HG03060 (cell line): ENCODE measurements at regions not wholly inside any gene's neighbourhood (a gene's known extent, or its start where the extent isn't known, plus 50 kb on each side); places are given as distances from the start of the nearest gene placed in this dataset.

Experiments used
- ATAC-seq: cut with Tn5 transposase; IDR thresholded peaks from one replicate; pipeline ENCODE4 v1.9.1; 2021; ENCODE audit warnings: low read depth, moderate number of reproducible peaks; ENCODE audit not compliant: unreplicated experiment

DNA sequence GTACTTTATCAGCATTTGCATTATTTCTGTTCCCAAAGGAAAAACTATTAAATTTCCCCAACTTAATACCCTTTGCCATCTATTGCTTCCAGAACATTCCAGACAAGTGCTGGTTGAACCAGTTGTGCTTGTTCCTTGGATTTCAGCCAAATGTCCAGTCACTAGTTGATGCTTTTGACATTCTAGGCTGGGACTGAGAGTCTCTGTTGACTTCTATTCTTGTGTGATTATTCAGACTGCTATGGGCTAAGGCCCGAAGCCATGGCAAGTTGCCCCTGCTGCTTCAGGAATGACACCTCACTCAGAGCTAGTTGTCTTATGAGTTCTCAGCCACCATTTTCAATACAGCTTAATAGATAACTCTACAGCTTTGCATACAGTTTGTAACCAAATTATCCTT, 458.1 kb upstream of the ARGLU1 start:
- no peak for ATAC-seq

DNA sequence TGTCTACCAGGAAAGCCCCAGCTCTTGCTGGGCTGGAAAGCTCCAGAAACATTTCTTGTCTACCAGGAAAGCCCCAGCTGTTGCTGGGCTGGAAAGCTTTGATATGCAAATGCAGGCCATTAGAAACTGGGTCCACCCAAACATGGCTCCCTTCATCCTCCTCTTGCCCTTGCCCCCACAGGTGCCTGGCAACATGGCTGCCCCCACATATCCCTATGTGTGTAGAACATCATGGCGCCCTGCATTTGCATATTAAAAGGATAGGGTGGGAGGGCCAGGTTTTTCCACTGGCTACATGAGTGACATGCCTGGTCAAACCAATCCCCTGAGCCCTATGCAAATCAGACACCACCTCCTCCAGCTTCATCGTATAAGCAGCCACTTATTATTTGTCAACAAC, 455.4 kb upstream of the ARGLU1 start:
- no peak for ATAC-seq

DNA sequence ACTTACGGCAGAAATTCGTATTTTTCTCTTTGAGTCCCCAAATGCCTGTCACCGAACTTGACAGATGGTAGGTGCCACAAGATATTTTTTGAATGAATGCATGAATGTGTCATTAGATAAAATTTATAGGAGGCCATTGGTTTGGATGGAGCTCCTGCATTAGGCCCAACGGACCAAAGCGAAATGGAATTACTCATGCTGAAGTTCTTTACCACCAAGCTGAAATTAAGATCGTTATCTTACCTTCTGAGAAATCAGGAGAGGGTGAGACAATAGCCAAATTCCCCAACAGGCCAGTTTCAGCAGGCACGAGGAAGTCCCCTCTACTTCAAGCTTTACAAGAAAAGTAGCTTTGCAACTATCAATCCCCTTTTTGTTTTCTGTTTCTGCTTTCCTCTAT, 452.5 kb upstream of the ARGLU1 start:
- no peak for ATAC-seq

DNA sequence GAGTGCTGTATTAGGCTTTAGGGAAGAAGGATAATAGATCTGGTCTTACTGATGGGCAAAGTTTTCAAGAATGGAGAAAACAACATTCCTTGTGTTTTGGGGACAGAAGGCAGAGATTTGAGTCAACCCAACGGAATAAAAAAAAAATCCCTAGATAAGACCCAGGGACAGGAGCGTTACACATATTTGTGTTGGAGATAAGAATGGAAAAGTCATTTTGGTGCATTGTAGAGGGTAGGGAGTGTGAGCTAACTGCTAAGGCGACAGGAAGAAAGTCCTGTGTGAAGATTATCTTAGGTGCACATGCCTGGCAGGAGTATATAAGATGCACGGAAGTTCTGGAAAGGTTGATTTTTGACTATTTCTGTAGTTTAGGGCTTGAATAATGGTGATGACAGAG, 450.3 kb upstream of the ARGLU1 start:
- ATAC-seq = no peak

DNA sequence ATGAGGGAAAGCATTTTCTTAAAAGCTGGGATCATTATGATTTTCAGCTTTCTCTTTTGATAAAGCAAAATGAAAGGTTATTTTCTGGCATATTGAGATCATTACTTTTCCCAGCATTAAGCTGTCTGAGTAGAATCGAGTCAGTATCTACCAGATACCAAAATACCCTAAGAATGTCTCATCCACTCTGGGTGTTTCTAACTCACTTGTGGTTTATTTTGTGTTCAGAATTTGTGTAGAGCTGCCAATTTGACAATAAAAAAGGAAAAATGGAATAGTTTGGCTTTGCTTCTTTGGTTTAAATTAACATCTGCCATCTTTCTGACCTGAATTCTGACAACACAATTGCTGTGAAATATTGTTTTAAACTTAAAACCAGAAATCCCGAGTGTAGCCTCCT, 438.7 kb upstream of the ARGLU1 start:
- no peak for ATAC-seq

DNA sequence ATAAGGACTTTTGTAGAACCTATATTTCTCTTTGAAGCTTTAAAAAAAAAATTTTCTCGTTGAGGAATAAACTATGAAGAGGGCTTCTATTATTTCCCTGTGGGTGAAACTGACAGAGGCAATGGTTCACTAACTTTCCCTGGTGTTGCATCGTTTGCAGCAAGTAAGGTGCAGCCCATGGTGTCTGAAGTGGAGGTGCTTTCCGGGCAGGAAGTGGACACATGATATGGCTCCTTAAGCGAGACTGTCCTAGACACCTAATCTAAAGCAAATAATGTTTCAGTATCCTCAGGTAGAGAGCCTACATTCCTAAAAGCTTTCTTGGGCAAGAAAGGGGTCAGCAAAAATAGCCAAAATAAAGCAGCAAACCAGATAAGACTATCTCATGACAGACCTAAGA, 437.6 kb upstream of the ARGLU1 start:
- no peak for ATAC-seq

DNA sequence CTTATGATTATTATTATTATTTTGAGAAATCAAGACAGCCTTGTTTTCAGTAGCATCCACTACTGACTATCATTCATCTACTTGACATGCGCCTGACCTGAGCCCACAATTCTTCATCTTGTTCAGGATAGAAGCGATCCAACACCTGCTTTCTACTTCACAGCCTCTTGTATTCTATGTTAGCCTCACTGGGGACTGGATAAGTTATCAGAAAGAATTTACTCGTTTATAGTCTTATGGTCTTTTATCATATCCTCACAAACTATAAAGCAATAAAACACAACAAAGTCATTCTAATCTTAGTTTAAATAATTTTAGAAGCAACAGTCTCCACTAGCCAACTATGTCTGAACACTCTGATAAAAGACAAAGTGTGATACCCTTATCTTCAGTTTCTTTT, 436.0 kb upstream of the ARGLU1 start:
- ATAC-seq = no peak

DNA sequence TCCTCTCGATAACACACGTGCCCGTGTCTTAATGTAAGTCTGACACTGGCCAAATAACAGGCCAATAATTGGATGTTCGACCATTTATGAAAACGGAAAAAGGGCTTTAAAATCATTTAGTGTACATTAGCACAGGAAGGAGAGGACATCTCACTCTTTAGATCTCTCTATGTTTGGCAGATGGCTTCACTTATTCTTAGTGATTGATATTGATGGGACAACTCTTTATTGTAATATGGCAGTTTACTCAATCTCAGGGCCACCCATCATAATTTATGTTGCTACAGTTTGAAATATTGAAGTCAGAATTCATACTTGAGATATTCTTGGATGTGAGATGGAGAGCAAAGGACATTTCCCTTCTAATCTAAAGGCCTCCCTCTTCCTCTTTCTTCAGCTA, 430.7 kb upstream of the ARGLU1 start:
- ATAC-seq = no peak

DNA sequence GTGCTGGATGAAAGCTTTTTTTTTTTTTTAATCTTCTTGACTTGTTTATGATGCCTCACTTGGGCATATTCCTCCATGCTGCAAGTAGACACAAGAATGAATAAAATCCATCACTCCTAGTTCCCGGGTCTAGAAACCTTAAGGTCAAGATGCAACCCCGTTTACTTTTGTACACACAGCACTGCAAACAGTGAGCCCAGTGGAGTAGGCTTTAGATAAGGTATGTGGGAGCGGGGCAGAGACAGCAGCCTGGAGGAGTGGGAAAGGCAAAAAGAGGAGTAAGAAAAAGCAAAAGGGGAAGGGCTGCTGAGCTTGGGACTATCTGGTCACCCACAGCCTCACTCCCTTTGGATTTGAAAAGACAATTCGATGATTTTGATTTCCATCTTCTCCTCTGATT, 429.8 kb upstream of the ARGLU1 start:
- ATAC-seq = no peak

DNA sequence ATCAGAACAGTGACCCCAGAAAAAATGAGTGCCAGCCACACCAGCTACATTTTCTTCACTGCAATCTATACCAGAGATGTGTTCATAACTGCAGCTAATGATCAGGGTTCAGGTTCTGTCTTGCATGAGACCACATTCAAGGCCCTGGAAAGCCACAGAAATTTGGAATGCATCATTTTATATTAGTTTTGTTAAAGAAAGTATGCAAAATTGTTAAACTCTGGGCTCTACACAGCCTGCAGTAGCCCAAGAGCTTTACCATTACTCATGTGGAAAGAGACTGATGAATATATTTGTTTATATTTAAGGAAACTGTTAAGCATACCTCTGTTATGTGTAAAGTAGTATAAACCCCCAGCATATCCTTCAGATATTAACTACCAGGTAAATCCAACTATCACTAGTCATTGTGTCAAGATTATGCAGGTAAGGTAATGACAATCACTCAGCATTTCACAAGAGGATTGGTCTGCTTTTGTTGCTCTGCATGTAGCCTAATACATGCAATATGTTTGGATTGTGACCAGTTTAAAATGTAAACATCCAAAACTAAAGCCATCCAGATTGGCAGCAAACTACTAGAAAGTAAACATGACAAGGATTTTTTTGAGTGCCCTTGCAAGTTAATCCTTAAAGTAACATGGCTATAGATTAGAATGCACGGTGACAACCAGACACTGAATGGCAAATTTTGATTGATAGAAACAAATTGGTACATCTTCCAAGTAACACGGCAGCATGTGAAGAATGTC, 429.1 kb upstream of the ARGLU1 start:
- ATAC-seq = no peak

DNA sequence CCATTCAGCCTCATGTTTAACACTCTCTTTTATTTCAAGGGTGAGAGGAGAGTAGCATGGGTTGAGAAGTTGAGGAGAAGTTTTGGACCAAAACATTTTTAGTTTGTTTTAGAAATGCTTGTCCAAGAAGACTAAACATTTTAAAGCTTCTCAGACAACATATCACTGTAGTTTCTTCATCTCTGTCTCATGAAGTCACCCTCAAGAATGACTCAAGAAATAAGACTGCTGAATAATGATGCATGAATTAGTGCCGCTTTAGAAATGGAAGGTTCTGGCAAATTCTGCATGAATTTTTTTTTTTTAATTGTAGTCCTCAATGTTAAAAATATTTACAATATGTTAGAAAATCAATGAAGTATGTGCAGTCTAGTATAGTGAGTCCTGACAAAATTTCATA, 422.7 kb upstream of the ARGLU1 start:
- no peak for ATAC-seq

DNA sequence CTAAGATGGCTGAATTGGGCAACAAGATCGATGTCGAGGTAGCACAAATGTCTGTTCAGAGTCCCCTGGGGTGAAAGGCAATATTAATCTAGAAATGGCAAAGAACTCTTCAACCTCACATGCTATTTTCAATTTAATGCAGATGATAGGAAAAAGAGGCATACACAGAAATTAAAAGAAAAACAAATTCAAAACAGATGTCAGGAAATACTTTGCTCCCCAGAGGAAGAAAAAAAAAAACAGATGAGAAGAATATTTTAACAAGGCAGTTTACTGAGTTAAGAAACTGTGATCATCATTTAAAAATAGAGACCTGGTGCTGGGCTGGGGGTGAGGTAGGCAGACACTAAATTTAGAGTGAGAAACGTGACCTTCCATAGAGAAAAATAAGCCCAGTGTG, 421.9 kb upstream of the ARGLU1 start:
- ATAC-seq = no peak

DNA sequence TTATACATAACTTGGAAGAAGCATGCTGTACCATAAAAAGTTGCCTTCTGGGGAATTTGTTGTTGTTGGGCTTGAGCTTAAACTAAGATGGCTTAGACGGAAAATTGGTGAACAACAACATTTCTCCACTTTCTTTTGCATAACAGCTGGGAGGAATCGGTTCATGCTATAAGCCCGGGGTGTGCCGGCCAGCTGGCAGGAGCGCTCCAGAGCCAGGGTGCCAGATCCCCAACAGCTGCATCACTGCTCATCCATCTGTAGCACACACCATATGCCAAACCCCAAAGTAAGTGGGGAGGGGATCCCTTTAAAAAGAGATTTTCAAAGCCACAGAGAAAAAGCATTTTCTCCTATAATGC, 419.5 kb upstream of the ARGLU1 start:
- ATAC-seq = no peak

DNA sequence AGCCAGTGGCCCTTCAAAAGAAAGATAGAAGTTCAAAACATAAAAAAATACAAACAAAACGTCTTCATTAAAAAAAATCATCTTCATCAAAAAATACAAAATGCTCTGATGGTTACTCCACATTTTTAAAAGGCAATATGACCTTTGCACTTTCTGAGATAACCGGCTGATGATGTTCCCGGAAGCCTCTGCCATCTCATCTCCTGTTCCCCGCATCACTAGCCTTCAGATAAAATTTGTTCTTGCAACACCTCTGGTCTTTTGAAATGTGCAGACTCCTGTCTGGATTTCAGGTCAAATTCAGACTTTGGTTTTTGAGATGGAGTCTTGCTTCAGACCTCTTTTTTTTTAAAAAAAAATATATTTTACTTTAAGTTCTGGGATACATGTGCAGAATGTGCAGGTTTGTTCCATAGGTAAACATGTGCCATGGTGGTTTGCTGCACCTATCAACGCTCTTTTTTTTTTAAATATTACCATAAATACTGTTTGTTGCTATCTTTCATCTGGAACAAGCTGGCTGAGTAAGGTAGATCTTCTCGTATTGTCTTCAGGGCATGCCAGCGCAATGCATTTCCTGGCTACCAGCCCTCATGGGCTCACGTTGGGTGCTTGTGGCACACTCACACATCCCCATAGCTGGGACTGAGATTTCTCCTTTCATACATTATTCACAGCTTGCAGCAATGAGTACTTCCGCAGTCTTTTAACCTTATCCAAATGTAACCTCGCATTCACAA, 418.9 kb upstream of the ARGLU1 start:
- no peak for ATAC-seq

DNA sequence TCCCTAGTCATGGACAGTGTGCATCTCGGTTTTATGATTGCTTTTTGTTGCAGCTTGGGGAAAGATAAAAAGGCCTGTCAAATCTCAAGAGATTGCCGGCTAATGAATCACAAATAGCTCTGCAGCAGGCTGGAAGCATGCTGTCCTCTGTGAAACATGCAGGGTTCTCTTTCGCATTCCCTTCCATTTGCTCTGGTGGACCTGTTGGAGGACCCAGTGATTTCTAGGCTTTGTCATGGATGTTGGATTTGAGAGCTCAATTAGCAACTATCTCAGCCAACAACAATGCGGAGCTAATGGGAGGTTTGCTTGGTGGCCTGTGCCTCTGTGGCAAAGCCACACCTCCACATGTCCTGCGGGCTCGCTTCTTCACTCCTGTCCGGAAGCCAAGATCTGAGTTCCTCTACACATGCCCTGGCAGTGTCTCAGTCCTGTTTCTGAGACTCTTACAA, 418.1 kb upstream of the ARGLU1 start:
- no peak for ATAC-seq

DNA sequence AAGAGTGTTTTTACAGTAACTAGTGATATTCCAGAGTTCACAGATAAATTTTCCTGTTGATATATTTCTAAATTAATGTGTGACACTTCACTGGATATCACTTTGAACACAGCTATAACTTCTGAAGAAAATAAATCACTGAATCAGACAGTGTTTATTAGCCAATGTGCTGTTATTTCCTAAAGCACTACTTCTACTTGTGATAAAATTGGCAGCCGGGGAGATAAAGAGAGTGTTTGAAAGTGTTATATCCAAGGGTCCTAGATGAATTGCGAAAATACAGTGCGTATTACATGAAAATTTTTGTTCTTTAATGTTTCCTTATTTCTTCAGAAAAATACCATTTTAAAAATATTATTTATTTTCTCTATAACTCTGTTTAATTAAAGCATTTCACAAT, 417.5 kb upstream of the ARGLU1 start:
- no peak for ATAC-seq

DNA sequence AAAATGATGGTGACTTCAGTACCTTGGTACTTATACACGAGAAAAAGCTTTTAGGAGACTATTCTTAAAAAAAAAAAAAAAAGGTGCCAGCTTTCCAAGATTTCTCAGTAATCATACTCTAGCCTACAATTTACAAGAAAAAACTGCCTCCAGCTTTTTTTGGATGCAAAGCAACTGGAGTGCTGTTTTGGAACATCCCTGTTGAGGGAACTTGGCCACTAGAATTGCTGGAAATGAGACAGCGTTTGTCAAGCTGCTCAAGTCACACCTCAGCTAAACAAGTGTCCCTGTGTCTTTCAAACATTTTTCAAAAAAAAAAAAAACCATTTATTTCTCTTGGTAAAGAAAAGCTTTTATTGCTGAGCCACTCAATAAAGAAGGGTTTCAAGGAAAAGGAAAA, 413.1 kb upstream of the ARGLU1 start:
- no peak for ATAC-seq

DNA sequence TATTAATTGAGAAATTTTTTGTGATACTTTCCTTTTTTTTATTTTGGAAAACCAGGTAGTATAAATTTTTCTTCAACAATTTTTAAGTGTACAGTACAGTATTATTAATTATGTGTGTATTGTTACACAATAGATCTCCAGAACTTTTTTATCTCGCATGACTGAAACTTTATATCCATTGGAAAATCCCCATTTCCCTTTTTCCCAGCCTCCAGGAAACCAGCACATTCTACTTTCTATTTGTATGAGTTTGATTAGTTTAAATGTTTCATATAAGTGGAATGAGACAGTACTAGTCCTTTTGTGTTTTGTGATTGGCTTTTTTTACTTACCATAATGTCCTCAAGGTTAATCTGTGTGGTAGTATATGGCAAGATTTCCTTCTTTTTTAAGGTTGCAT, 399.5 kb upstream of the ARGLU1 start:
- ATAC-seq = no peak

DNA sequence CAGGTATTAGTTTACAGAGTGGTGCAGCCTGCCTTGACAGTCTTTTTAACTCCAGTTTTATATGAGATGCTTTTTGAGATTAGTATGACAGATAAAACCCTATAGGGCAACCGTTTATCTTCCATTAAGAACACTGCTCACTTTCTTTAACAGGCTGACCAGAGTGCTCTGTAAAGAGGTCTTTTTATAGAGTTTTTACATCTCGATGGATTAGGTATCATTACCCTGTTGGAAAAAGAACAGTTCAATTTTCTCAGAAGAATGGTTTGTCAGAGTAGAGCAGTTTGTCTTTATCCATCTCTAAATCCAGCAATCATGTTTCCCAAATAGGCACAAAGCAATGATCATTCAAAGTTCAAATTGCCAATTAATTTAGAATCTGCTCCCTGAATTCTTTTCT, 395.2 kb upstream of the ARGLU1 start:
- no peak for ATAC-seq

DNA sequence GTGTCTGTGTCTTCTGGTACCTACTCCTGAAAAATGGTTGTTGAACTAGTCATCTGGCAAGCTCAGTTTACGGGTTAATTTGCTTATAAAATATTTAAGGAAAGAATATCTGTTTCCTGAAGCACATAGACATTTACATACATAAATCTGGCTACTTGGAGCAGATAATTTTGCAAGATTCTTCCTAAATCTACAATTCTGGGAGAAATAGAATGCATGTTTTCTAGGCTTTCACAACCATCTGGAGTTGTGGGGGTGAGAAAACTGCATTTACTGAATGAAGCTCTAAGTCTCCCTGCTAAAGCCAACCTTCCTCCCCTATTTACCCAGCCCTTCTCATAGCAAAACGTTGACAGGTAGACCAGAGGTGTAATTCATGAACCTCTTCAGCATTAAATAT, 393.7 kb upstream of the ARGLU1 start:
- no peak for ATAC-seq

DNA sequence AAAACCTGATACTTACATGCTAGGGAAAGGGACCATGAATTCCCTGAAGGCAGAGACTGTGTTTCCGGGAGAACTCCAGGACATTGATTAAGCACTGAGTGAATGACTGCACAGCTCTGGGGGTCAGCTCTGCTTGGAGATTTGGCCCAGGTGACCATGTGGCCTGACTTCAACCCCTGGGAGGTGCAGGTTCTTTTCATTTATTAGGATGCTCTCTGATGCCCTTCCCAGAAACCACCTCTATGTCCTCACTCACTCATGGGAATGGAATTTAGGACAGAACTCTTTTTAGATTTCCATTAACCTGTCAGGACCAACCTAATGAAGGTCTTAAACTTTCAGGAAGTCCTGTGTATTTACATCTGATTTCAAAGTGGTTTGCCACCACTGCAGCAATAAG, 393.3 kb upstream of the ARGLU1 start:
- ATAC-seq = no peak

DNA sequence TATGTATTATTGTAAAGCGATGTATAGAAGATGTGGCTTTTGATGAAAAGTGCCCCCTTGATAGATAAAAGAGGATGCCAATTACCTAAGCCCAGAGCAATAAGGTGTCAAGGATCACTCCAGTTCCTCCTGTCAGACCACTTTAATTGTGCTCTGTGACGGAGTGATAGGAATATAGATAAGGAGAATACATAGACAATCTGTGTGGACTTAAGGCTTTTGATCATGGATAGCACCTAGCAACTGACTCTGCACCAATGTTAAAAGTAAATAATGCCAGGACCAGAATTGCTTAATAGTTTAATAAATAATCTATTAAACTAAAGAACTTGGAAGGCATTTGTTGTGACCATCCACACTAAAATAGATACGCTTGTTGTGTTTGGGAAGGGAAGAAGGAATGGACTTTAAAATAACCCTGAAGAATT, 390.7 kb upstream of the ARGLU1 start:
- no peak for ATAC-seq
